GM19035 (cell line): ENCODE measurements at regions not wholly inside any gene's neighbourhood (a gene's known extent, or its start where the extent isn't known, plus 50 kb on each side); places are given as distances from the start of the nearest gene placed in this dataset.
"Not testable (repeated sequence)": the region's sequence is repeated elsewhere in the genome, so short reads cannot be mapped to it uniquely, and the experiment has no call there.

Source experiments
- ATAC-seq: cut with Tn5 transposase; IDR thresholded peaks from one replicate; pipeline ENCODE4 v1.9.1; 2021; ENCODE audit not compliant: unreplicated experiment

- ATAC-seq, result no peak
Observed at GRCh38 chr12:87001102-87001501, 744.9 kb upstream of the MGAT4C start.

- ATAC-seq, result no peak
Observed at GRCh38 chr12:86985298-86985697, 729.1 kb upstream of the MGAT4C start.

- not testable (repeated sequence) for ATAC-seq
Observed at GRCh38 chr12:86970595-86970994, 714.4 kb upstream of the MGAT4C start.

- no peak for ATAC-seq
Observed at GRCh38 chr12:86959766-86960458, 703.7 kb upstream of the MGAT4C start.

- ATAC-seq, result no peak
Observed at GRCh38 chr12:86950444-86950843, 694.3 kb upstream of the MGAT4C start.

- no peak for ATAC-seq
Observed at GRCh38 chr12:86950043-86950442, 693.9 kb upstream of the MGAT4C start.

DNA sequence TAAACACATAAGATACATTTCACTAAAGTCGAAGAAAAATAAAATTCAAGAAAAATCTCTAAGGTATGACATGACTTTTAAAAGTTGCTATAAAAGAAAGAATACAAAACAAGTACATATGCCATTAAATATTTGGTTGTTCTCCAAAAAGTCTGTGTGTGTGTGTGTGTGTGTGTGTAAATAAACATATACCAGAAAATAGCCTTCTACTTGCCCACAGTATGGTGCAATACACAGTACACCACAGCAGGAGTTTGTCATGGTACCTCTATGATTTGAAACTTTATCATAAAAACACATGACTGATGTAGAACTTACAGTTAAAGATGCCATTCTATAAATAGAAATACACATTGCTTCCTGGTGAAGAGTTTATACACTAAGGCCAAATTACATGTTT lies 692.7 kb upstream of the MGAT4C start:
- no peak for ATAC-seq

DNA sequence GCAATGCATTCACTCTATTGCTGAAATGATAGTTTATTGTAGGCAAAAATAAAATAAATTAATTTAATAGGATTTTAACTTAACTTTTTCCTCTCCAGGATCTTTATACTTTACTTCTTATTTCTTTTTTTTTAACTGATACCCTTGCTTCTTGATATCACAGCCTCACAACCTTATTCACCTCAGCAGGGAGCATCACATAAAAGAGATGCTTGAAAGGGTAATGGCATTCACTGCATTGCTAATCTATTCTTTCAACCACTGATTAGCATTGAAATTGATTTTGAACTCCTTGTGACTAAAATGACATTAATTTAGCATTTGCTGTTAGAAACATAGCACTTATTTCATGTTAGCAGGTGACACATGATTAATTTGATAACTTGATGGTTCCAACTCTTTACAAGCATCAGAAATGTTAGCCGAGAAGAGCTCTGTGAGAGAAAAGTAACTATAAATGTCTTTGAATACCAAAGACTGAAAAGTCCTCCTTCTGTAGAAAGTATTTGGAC lies 689.5 kb upstream of the MGAT4C start:
- no peak for ATAC-seq

DNA sequence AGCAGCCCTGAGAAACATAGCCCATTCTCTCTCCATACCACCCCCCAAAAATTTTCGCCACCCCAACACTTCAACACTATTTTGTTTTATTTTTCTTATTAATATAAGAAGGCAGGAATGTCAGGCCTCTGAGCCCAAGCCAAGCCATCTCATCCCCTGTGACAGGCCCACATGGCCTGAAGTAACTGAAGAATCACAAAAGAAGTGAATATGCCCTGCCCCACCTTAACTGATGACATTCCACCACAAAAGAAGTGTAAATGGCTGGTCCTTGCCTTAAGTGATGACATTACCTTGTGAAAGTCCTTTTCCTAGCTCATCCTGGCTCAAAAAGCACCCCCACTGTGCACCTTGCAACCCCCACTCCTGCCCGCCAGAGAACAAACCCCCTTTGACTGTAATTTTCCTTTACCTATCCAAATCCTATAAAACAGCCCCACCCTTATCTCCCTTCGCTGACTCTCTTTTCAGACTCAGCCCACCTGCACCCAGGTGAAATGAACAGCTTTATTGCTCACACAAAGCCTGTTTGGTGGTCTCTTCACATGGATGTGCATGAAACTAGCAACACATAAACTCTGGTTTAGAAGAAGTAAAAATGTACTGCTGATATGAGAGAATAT lies 688.1 kb upstream of the MGAT4C start:
- ATAC-seq, result not testable (repeated sequence)

GRCh38 chr12:86931714-86932113 lies 675.5 kb upstream of the MGAT4C start:
- no peak for ATAC-seq

DNA sequence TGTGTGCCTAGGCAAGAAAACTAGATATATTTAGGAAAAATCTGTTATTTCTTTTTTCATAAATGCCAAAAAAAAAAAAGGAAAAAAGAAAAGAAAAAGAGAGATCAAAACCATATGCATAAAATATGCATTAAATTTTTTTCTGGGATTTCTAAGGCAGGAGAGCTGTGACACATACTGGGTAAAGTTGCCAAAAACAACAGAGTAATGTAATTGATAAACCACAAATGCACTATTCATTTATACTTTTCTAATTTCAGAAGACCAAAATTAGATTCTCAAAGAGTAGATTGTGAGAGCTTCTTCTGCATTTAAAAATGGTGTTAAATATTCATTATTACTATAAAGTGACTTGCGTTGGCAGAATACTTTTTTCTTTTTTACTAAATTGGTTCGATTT lies 673.8 kb upstream of the MGAT4C start:
- no peak for ATAC-seq

DNA sequence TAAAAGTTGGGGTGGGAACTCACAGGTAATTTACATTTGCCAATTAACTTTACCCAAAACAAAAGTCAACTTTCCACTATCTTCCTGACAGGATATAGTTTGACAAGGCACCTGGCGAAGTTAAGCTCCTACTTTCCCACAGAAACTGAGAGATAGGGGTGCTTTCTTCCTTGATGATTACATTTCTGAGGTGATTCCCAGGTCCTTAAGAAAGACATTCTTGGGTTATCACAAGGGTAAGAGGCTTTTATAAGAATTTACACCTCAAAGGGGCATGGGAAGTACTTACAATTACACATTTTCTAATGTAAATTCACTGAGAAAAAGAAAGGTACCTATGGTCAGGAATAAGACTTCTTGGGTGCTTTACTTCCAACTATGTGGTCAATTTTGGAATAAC lies 660.9 kb upstream of the MGAT4C start:
- no peak for ATAC-seq

DNA sequence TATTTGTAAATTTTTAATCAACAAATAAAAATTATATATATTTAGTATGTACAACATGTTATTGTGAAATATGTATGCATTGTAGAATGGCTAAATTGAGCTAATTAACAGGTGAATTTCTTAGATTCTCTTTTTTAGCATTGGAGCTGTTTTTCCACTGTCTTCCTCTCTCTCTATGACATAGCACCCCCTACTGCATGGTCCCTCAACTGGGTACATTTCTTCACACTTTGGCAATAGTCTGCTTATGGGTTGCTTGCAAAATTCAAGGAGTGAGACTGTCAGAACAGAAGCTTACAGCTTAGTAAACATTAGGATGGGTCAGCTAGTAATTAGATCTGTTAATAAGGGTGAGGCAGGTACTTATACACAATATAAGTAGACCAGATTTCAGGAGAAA lies 658.5 kb upstream of the MGAT4C start:
- no peak for ATAC-seq

DNA sequence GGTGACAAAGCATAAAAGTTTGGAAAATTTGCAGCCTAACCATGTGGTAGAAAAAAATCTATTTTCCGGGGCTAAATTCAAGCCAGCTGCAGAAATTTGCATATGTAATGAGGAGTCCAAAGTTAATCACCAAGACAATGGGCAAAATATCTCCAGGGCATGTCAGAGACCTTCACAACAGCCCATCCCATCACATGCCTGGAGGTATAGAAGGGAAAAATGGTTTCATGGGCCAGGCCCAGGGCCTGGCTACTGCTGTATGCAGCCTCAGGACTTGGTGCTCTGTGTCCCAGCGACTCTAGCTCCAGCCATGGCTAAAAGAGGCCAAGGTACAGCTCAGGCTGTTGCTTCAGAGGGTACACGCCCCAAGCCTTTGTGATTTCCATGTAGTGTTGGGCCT lies 655.8 kb upstream of the MGAT4C start:
- ATAC-seq, result no peak

GRCh38 chr12:86903159-86903558 lies 647.0 kb upstream of the MGAT4C start:
- no peak for ATAC-seq

DNA sequence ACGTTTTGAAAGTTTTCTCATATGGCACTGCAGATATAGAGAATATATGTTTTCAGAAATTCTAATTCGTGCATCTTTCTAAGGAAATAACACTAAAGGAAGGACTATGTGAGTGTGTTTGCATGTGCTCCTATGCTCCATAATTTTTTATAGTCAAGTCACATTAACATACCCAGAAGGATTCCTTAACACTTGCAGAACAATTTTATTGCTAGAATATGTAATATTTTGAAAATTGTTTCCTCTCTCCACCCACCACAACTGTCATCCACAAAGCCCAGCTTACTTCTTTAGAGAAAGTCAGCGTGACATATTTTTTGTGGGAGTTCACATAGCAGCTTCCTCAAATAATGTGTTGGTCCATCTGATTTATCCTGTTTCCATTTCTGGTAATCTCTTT lies 604.6 kb upstream of the MGAT4C start:
- no peak for ATAC-seq

DNA sequence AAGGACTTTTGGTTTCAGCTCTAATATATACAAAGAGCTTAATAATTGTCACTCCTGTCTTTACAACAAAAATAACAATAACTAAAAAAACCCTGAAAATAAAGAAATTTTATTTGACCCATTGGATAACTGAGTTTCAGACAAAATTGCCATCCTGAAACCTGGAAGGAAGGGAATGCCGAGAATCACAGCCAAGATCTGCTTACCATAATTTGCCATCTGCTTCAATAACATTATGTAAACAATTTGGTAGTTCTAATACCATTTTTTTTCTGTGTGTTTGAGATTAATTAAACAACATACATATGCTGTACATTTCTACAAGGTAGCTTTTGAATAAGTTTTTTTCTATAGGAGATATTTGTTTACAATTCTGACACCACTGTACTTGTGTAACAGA lies 596.3 kb upstream of the MGAT4C start:
- no peak for ATAC-seq

GRCh38 chr12:86838711-86839110 lies 582.5 kb upstream of the MGAT4C start:
- no peak for ATAC-seq

DNA sequence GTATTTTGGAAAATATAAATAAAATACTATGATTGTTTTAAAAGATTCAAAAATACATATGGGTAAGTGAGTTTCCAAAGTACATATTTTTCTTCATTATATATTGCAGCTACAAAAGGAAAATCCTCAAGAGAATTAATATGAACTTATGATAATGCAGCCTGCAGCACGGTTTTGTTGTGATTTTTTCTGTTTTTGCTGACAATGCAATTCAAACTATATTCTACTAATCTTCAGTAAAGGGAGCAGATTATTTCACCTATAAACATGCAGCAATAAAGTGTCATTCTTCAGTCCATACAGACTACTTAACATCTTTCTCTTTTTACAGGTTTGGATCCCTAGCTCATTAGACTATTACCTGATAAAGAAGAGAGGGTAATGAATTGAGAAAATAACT lies 582.1 kb upstream of the MGAT4C start:
- ATAC-seq, result no peak

GRCh38 chr12:86837246-86837645 lies 581.1 kb upstream of the MGAT4C start:
- ATAC-seq, result no peak

DNA sequence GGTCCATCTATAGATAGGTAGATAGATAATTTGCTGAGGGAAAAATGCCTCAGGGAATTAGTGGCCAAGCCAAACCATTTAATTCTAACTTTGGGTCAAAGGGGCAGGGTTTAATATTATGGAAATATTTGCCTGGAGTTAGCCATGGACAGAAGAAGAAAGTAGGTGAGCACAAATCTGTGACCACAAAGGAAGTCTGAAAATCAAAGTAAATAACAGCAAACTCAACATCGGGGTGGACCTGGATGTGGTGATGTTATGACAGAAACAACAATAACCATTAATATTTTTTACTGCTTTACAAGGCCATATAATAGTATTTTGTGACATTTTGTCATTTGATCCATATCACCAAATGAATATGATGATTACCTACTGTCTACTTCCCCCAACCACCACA lies 578.0 kb upstream of the MGAT4C start:
- ATAC-seq, result no peak

GRCh38 chr12:86827409-86827808 lies 571.2 kb upstream of the MGAT4C start:
- ATAC-seq, result no peak

GRCh38 chr12:86826051-86826450 lies 569.9 kb upstream of the MGAT4C start:
- ATAC-seq, result no peak
